GM20000 (cell line): ENCODE measurements at regions not wholly inside any gene's neighbourhood (a gene's known extent, or its start where the extent isn't known, plus 50 kb on each side); places are given as distances from the start of the nearest gene placed in this dataset.

Experiments used
- DNase-seq: peaks from one replicate; pipeline ENCODE4 v3.0.0; 2012; ENCODE audit warnings: low spot score
- CTCF ChIP-seq: IDR thresholded peaks from 2 replicates; pipeline ENCODE4 v1.5.1; 2012; ENCODE audit warnings: mild to moderate bottlenecking, control low read depth; ENCODE audit errors: extremely low read depth, missing control alignments

DNA sequence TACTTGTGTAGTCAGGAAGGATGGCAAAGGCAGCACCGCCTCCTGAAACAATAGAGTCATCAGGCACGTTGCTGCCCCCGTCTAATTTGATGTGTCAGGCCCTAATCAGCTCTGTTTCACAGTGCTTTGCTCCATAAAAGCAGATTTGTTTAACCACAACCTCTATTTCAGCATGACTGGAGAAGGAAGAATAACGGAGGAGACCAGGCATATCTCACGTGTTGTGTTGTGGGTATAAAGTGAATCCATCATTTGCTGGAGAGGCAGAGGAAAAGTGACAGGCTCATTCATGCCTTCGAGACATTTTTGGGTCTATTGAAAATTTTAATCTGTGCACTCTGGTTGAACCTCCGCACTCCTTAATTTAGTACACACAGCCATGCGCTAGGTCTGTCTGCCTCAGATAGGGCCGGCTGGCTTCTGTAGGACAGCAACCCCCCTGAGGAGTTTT lies 940.4 kb upstream of the SLC10A2 start:
- no peak for TF ChIP-seq CTCF
- DNase-seq: no peak

DNA sequence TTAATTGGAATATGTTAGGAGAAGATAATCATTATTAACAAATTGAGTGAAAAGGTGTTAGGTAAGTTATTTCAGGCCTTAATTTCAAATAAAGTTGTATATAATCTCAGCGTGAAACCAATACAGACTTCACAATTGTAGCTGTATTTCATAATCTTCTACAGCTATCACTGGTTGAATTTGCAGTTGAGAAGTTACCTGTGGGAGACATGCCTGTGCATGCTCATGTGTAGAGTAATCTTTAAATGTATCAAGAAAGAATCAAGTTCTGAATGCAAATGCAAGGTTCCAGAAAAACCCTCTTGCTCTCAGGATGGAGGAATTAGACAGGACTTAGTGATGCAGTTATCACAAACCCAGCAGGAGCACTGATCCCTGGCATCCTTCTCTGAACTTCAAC lies 938.4 kb upstream of the SLC10A2 start:
- DNase-seq: no peak
- no peak for TF ChIP-seq CTCF

DNA sequence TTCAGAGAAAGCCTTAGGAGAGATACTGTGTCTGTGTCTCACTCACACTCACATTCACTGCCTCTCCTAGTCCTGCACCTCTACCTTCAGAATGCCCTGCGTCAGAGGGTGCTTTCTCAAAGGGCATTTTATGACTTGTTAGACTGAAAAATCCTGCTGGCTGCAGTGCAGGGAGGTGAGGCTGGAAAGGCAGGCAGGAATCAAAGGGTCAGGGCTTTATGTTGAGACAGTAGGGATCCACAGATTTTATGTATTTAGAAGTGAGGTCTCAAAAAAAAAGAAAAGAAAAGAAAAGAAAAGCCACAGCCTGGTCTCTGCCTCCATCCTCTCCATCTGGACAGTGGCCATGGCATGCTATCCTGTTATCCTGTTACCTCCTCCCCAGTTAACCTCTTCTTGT lies 936.0 kb upstream of the SLC10A2 start:
- no peak for DNase-seq
- TF ChIP-seq CTCF: no peak

GRCh38 chr13:104001766-104002165 lies 935.5 kb upstream of the SLC10A2 start:
- no peak for TF ChIP-seq CTCF
- DNase-seq: no peak

DNA sequence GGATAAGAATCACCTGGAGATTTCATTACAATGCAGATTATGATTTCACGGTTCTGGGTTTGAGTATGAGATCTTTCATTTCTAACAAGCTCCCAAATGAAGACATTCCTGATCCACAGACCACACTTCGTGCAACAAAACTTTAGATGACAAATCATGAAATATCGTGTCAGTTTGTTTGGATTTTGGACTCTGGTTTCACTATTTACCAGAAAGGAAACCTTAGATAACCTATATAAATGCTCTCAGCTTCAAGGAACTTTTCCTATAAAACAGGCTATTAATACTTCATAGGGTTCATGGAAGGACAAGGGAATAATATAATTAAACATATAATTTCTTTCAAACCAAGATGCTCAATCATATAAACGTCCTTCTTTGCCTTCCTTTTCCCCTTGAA lies 930.5 kb upstream of the SLC10A2 start:
- no peak for TF ChIP-seq CTCF
- no peak for DNase-seq

- no peak for DNase-seq
- no peak for TF ChIP-seq CTCF
Measured at GRCh38 chr13:103983948-103984347, 917.7 kb upstream of the SLC10A2 start.

- no peak for DNase-seq
- no peak for TF ChIP-seq CTCF
Measured at GRCh38 chr13:103976371-103976770, 910.2 kb upstream of the SLC10A2 start.
